Choroid plexus epithelial cell (primary cell): ENCODE measurements at regions not wholly inside any gene's neighbourhood (a gene's known extent, or its start where the extent isn't known, plus 50 kb on each side); places are given as distances from the start of the nearest gene placed in this dataset.
"Not testable (repeated sequence)": the region's sequence is repeated elsewhere in the genome, so short reads cannot be mapped to it uniquely, and the experiment has no call there.

Experiments used
- DNase-seq: peaks from one replicate; pipeline ENCODE4 v3.0.0-alpha.2; 2010; ENCODE audit warnings: low read depth
- H3K4me3 ChIP-seq: 2 replicates; pipeline ENCODE4 v1.5.1; 2011; ENCODE audit warnings: low read depth, mild to moderate bottlenecking, control low read depth, low read length, moderate library complexity
- TF ChIP-seq, protein P1 (sequence below): conservative IDR thresholded peaks from 2 replicates; pipeline ENCODE4 v1.5.1; 2011; ENCODE audit warnings: low read depth, mild to moderate bottlenecking, control low read depth, inconsistent platforms, low read length, moderate library complexity

DNA sequence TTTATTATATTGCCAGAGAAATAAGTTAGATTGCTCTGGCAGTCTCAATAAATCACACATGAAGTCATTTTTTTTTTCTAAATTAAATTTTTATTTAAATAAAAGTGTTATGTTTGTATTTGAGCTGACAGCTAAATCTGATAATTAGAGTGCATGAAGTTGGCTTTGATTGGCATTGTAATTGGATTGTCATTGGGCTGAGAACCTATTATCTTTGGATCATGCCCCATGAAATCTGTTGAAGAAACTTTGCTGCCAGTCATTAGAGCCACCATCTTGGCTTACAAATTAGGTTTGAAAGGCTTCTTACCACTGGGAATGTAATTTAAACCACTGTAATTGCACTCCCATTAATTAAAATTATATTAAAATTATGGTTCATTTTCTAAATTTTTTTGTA, 507.9 kb upstream of the FANCL start:
- TF ChIP-seq, protein P1, sequence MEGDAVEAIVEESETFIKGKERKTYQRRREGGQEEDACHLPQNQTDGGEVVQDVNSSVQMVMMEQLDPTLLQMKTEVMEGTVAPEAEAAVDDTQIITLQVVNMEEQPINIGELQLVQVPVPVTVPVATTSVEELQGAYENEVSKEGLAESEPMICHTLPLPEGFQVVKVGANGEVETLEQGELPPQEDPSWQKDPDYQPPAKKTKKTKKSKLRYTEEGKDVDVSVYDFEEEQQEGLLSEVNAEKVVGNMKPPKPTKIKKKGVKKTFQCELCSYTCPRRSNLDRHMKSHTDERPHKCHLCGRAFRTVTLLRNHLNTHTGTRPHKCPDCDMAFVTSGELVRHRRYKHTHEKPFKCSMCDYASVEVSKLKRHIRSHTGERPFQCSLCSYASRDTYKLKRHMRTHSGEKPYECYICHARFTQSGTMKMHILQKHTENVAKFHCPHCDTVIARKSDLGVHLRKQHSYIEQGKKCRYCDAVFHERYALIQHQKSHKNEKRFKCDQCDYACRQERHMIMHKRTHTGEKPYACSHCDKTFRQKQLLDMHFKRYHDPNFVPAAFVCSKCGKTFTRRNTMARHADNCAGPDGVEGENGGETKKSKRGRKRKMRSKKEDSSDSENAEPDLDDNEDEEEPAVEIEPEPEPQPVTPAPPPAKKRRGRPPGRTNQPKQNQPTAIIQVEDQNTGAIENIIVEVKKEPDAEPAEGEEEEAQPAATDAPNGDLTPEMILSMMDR = no peak
- no peak for DNase-seq
- no peak overlapping the region for H3K4me3 ChIP-seq

DNA sequence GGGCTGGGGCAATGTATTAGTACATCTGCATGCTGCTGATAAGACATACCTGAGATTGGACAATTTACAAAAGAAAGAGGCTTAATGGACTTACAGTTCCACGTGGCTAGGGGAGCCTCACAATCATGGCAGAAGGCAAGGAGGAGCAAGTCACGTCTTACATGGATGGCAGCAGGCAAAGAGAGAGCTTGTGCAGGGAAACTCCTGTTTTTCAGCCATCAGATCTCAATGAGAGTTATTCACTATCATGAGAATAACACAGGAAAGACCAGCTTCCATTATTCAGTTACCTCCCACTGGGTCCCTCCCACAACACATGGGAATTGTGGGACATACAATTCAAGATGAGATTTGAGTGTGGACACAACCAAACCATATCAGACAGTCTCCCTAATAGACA, 504.2 kb upstream of the FANCL start:
- not testable (repeated sequence) for H3K4me3 ChIP-seq, DNase-seq

DNA sequence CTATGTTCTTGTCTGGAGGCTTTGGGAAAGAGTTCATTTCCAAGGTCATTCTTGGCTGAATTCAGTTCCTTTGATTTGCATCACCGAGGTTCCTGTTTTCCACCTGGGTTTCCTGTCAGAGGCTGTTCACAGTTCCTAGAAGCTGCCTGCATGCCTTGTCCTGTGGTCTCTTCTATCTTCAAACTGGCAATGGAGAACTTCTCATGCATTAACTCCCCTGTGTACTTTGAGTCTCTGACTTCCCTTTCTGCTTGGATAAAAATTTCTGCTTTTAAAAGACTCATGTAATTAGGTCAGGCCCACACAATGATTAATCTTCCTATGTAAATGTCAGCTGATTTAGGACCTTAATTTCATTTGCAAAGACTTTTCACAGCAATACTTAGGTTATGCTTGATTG, 499.3 kb upstream of the FANCL start:
- TF ChIP-seq, protein P1 = no peak
- DNase-seq = no peak
- no peak overlapping the region for H3K4me3 ChIP-seq

DNA sequence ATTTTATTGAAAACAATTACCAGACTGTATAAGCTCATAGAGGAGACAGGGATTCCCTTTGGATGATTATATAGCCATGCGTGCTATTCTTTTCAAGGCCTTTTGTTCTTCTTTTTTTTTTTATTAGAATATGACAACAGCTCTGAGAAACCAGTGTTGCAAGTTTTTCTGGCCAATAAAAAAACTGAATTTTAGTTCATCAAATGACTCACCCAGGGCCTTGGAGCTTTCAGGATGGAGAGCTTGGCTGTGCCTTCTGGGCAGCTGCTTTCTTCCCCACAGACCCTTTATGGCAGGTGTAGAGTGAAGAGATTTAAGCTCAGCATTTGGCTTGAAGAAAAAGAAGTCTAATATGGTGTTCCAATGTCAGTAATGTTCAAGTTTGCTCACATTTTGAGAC, 497.9 kb upstream of the FANCL start:
- TF ChIP-seq, protein P1 = no peak
- no peak for DNase-seq
- no peak overlapping the region for H3K4me3 ChIP-seq

DNA sequence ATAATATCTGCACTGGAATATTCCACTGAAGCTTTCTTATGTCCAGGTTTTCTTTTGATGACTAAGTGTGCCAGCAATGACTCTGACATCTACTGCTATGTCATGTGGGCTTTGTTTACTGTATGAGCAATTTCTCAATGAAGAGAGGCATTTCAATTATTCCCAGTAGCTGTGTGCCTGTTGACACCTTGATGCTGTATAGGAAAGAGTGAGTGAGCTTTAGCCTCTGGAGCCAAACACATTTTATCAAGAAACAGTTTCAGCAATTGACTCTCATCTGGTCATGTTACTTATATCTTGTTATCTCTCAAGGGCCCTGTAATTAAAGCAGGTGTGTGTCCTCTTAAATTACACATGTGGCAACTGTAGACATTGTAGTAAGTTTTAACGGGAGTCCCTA, 493.2 kb upstream of the FANCL start:
- TF ChIP-seq, protein P1 = no peak

DNA sequence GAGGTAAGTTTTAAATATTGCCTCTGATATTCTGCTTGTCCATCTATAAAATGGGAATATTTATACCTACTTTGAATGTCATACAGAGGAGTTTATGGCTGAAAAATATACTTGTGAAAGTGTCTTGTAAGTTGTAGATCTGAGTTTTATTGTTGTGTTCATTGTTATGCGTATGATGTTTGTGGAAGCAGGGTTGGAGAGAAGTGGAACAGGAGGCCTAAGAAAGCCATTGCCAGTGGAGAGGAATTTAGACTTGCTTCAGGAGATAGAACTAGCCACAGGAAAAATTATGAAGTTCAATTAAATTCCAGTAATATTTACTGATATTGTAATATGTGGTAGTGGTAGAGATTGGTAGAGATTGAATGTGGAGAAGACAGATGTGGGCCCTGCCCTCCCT, 491.9 kb upstream of the FANCL start:
- H3K4me3 ChIP-seq = no peak overlapping the region
- no peak for DNase-seq
- TF ChIP-seq, protein P1 = no peak

More for the DNA sequence above, 493.2 kb upstream of the FANCL start:
- no peak overlapping the region for H3K4me3 ChIP-seq
- DNase-seq = peak; percentile 13

DNA sequence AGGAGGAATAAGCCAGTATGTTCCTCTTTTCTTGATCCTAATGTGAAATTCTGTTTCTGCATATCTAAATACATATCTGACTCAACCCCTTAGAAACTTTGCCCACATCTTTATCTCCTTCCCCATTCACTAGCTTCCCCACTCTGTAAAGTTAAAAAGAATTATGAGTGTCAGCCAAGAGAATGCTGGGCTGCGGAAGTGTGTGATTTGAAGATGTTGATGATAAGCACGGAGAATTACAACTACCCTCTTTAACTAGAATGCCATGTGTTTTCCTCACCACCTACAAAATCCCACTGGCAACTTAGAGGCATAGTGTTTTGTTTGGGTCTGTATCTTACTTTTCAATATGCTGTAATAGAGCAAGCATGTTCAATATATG, 490.4 kb upstream of the FANCL start:
- TF ChIP-seq, protein P1 = no peak
- no peak for DNase-seq
- H3K4me3 ChIP-seq = no peak overlapping the region
